HCT116 (cell line): ENCODE measurements at regions not wholly inside any gene's neighbourhood (a gene's known extent, or its start where the extent isn't known, plus 50 kb on each side); places are given as distances from the start of the nearest gene placed in this dataset.

Source experiments
- ATAC-seq: fragments of 200-7000 bp; cut with Tn5 transposase; 2 replicates; pipeline ENCODE4 v1.9.1; 2020; ENCODE audit warnings: mild to moderate bottlenecking, moderate library complexity
- BruUV-seq: library from RNA; stranded (reverse); fragments of 400-500 nt; replicated peaks from 2 replicates; lab custom pipeline; 2021; lab: Mats Ljungman, UMichigan
- CTCF ChIA-PET: fragments of 300-600 bp; sonication (Branson Sonifier 250); formaldehyde crosslinking; loops from one replicate; lab custom pipeline; 2021; ENCODE audit warnings: antibody characterized with exemption; lab: Charles Lee
- POLR2A ChIA-PET: fragments of 300-600, 350-600 bp; sonication (Branson Sonifier 250); formaldehyde crosslinking; loops from one replicate; lab custom pipeline; 2021; ENCODE audit warnings: antibody characterized with exemption; lab: Charles Lee
- RAD21 ChIA-PET, 2 experiments: fragments of 300-600 bp; sonication (Branson Sonifier 250); formaldehyde crosslinking; loops; one replicate each; lab custom pipeline; 2023; ENCODE audit warnings: low total read pairs in 2 of 2; ENCODE audit not compliant: uncharacterized antibody in 2 of 2, unreplicated experiment in 2 of 2, low non-redundant PET in 1 of 2; lab: Charles Lee
- DNase-seq: peaks from one replicate; pipeline ENCODE4 v3.0.0-alpha.2; 2010; ENCODE audit warnings: low read depth, low spot score
- H2AFZ ChIP-seq: fragments of 200-600 bp; shearing (Covaris generic), sonication (generic); 2 replicates; pipeline ENCODE4 v1.6.1; 2017; ENCODE audit warnings: low read depth, mixed run types, mixed read lengths, antibody characterized with exemption, low read length; ENCODE audit not compliant: poor library complexity, severe bottlenecking
- H3K27ac ChIP-seq: 2 replicates; pipeline ENCODE4 v1.5.1; 2012; ENCODE audit warnings: low read depth, low read length
- H3K27me3 ChIP-seq: fragments of 200-600 bp; sonication (generic); 2 replicates; pipeline ENCODE4 v1.6.1; 2016; ENCODE audit warnings: mixed run types, low read length, mixed read lengths; ENCODE audit not compliant: insufficient read depth
- H3K36me3 ChIP-seq, 2 experiments: fragments of 200-500 bp in 1 of 2; fragments of 200-600 bp in 1 of 2; sonication (Bioruptor generic) in 1 of 2; sonication (generic) in 1 of 2; 2 replicates each; pipeline versions ENCODE4 v1.5.1 to v1.6.1; 2014 to 2016; ENCODE audit warnings: low read length in 2 of 2, inconsistent platforms in 1 of 2, mixed read lengths in 1 of 2, mixed run types in 1 of 2; ENCODE audit not compliant: insufficient read depth in 2 of 2, control insufficient read depth in 1 of 2
- H3K4me1 ChIP-seq, 2 experiments: fragments of 200-600 bp in 1 of 2; sonication (generic) in 1 of 2; 2 replicates each; pipeline versions ENCODE4 v1.5.1 to v1.6.1; 2012 to 2017; ENCODE audit warnings: low read length in 2 of 2, inconsistent platforms in 1 of 2, mild to moderate bottlenecking in 1 of 2, mixed read lengths in 1 of 2, mixed run types in 1 of 2, moderate library complexity in 1 of 2; ENCODE audit not compliant: insufficient read depth in 2 of 2, control insufficient read depth in 1 of 2
- H3K4me2 ChIP-seq: fragments of 200-600 bp; sonication (generic); 2 replicates; pipeline ENCODE4 v1.6.1; 2017; ENCODE audit warnings: mixed run types, low read length, mixed read lengths
- H3K4me3 ChIP-seq, 2 experiments: fragments of 200-600 bp in 1 of 2; sonication (generic) in 1 of 2; replicated peaks in 1 of 2; 2 replicates each; pipeline ENCODE4 v1.5.1; 2011 to 2016; ENCODE audit warnings: low read length in 2 of 2, control low read depth in 1 of 2, low read depth in 1 of 2, mild to moderate bottlenecking in 1 of 2, mixed read lengths in 1 of 2, mixed run types in 1 of 2
- H3K79me2 ChIP-seq: fragments of 200-600 bp; sonication (generic); 2 replicates; pipeline ENCODE4 v1.6.1; 2017; ENCODE audit warnings: mild to moderate bottlenecking, mixed run types, low read length, moderate library complexity, mixed read lengths; ENCODE audit not compliant: insufficient read depth
- H3K9ac ChIP-seq: fragments of 200-600 bp; sonication (generic); 2 replicates; pipeline ENCODE4 v1.6.1; 2016; ENCODE audit warnings: low read length, mixed read lengths
- H3K9me2 ChIP-seq: fragments of 200-600 bp; sonication (generic), shearing (Covaris generic); 2 replicates; pipeline ENCODE4 v1.6.1; 2017; ENCODE audit warnings: mixed run types, mild to moderate bottlenecking, moderate library complexity; ENCODE audit not compliant: insufficient read depth
- H3K9me3 ChIP-seq, 2 experiments: fragments of 200-500 bp in 1 of 2; fragments of 200-600 bp in 1 of 2; sonication (Bioruptor generic) in 1 of 2; sonication (generic) in 1 of 2; 2 replicates each; pipeline ENCODE4 v1.6.1; 2014 to 2017; ENCODE audit warnings: low read length in 2 of 2, mixed read lengths in 2 of 2, inconsistent platforms in 1 of 2, low read depth in 1 of 2, mild to moderate bottlenecking in 1 of 2, mixed run types in 1 of 2, moderate library complexity in 1 of 2; ENCODE audit not compliant: control insufficient read depth in 1 of 2, insufficient read depth in 1 of 2
- H4K20me1 ChIP-seq: fragments of 200-600 bp; sonication (generic), shearing (Covaris generic); 2 replicates; pipeline ENCODE4 v1.6.1; 2017; ENCODE audit warnings: mixed run types, mild to moderate bottlenecking, moderate library complexity; ENCODE audit not compliant: insufficient read depth
- CEBPB ChIP-seq: IDR thresholded peaks from 2 replicates; pipeline ENCODE4 v1.6.1; 2012; ENCODE audit warnings: low read depth
- EZH2 ChIP-seq: fragments of 200-600 bp; sonication (generic); IDR thresholded peaks from 2 replicates; pipeline ENCODE4 v1.6.1; 2017; ENCODE audit warnings: antibody characterized with exemption, mixed run types
- JUND ChIP-seq: IDR thresholded peaks from 2 replicates; pipeline ENCODE4 v1.6.1; 2012
- MAX ChIP-seq: IDR thresholded peaks from 2 replicates; pipeline ENCODE4 v1.6.1; 2012
- SIN3A ChIP-seq: IDR thresholded peaks from 2 replicates; pipeline ENCODE4 v1.6.1; 2012; ENCODE audit warnings: low read depth
- TCF7L2 ChIP-seq: IDR thresholded peaks from 2 replicates; pipeline ENCODE4 v1.7.0; 2011; ENCODE audit warnings: borderline replicate concordance, inconsistent platforms; ENCODE audit not compliant: insufficient read depth, insufficient read length; ENCODE audit errors: extremely low read depth
- ZBTB33 ChIP-seq: IDR thresholded peaks from 2 replicates; pipeline ENCODE4 v1.6.1; 2011; ENCODE audit warnings: mild to moderate bottlenecking, low read length, moderate library complexity; ENCODE audit not compliant: insufficient replicate concordance; ENCODE audit errors: extremely low read depth
- ZFX ChIP-seq: fragments of 450-650 bp; IDR thresholded peaks from 2 replicates; pipeline ENCODE4 v1.6.1; 2017
- intact Hi-C: fragments of 100-400 bp; cut with micrococcal nuclease; formaldehyde crosslinking; loops from 2 replicates; pipeline ENCODE4 v1.10.0; 2022

GRCh38 chr18:77403969-77404535, 154.4 kb downstream of the GALR1 start:
- Histone ChIP-seq H3K4me3 (no peak overlapping the region), H3K4me2 (no peak overlapping the region), H3K4me1 (no peaks in the 10 kb centered on the region), H3K27ac (no peak overlapping the region), H3K79me2 (no peaks in the 10 kb centered on the region), H3K9me3 (no peaks in the 10 kb centered on the region), H2AFZ (no peak overlapping the region), H3K9ac (no peak overlapping the region), H3K27me3 (no peaks in the 10 kb centered on the region), H3K9me2 (no peaks in the 10 kb centered on the region), H3K36me3 (no peaks in the 10 kb centered on the region), H4K20me1 (no peaks in the 10 kb centered on the region)
- RAD21 ChIA-PET: no interaction called here
- intact Hi-C loops: no loop called here
- CTCF ChIA-PET: no interaction called here
- ATAC-seq: no peak
- POLR2A ChIA-PET: no interaction called here
- no TSS peak for BruUV-seq
- no peak for DNase-seq
- no peak for TF ChIP-seq EZH2
- no peak for TF ChIP-seq ZFX
- no peak for TF ChIP-seq SIN3A
- TF ChIP-seq TCF7L2: no peak
- TF ChIP-seq JUND: no peak
- TF ChIP-seq CEBPB: no peak
- TF ChIP-seq, all 23 proteins: peak for 0

GRCh38 chr18:77405096-77405495, 155.4 kb downstream of the GALR1 start:
- H3K9me3 ChIP-seq: no peaks in the 10 kb centered on the region
- H3K4me2 ChIP-seq: no peak overlapping the region
- no peak overlapping the region for H3K9ac ChIP-seq
- no peaks in the 10 kb centered on the region for H3K79me2 ChIP-seq
- no peaks in the 10 kb centered on the region for H3K27me3 ChIP-seq
- no peak for DNase-seq
- no peak overlapping the region for H2AFZ ChIP-seq
- no peaks in the 10 kb centered on the region for H3K9me2 ChIP-seq
- TF ChIP-seq MAX (no peak), ZBTB33 (no peak)
- intact Hi-C loops: no loop called here
- no TSS peak for BruUV-seq
- ATAC-seq: no peak
- ChIA-PET CTCF (no interaction called here), POLR2A (no interaction called here), RAD21 (no interaction called here)
- H3K4me1 ChIP-seq: no peaks in the 10 kb centered on the region
- H3K27ac ChIP-seq: no peak overlapping the region
- H4K20me1 ChIP-seq: no peaks in the 10 kb centered on the region
- no peaks in the 10 kb centered on the region for H3K36me3 ChIP-seq
- H3K4me3 ChIP-seq: no peak overlapping the region
